K562 (cell line): ENCODE measurements at regions not wholly inside any gene's neighbourhood (a gene's known extent, or its start where the extent isn't known, plus 50 kb on each side); places are given as distances from the start of the nearest gene placed in this dataset.

ENCODE experiments used
- ATAC-seq: fragments of 200-7000 bp; cut with Tn5 transposase; 3 replicates; pipeline ENCODE4 v1.9.1; 2020; ENCODE audit warnings: moderate library complexity
- BruUV-seq: library from RNA; stranded (reverse); fragments of 400-500 nt; replicated peaks from 2 replicates; lab custom pipeline; 2021; lab: Mats Ljungman, UMichigan
- CTCF ChIA-PET: fragments of 300-600 bp; formaldehyde crosslinking; extraction: SDS; loops from one replicate; lab custom pipeline; 2021; ENCODE audit warnings: low intra/inter-chr PET ratio; lab: Yijun Ruan, JAX
- POLR2A ChIA-PET: fragments of 300-600, 350-650 bp; sonication (Branson Sonifier 250); formaldehyde crosslinking; extraction: SDS; loops from one replicate; lab custom pipeline; 2021; ENCODE audit warnings: antibody characterized with exemption, inconsistent platforms; lab: Yijun Ruan, JAX
- DNase-seq, 4 experiments: peaks; one replicate each; pipeline versions ENCODE4 v3.0.0 to v3.0.0-alpha.2; 2011 to 2018; ENCODE audit warnings: low spot score in 3 of 4, mixed read lengths in 3 of 4; ENCODE audit errors: extremely low read depth in 1 of 4
- FAIRE-seq: peaks from 2 replicates; lab custom pipeline; 2011; peaks lifted over from hg19 to GRCh38; lab: Jason Lieb, UNC
- H2AFZ ChIP-seq: 2 replicates; pipeline ENCODE4 v1.6.0; 2011; ENCODE audit warnings: low read depth, low read length, control low read depth, inconsistent platforms
- H3K27ac ChIP-seq: fragments of 200-600 bp; 3 replicates; pipeline ENCODE4 v1.8.0; 2011; ENCODE audit warnings: low read depth, mild to moderate bottlenecking, control low read depth, inconsistent platforms, low read length, moderate library complexity, mixed read lengths; ENCODE audit errors: extremely low read depth
- H3K27me3 ChIP-seq, 2 experiments: fragments of 300-600 bp in 1 of 2; 2 replicates in 1 of 2; 3 replicates in 1 of 2; pipeline versions ENCODE4 v1.6.0 to v1.8.0; 2011; ENCODE audit warnings: inconsistent platforms in 2 of 2, low read length in 2 of 2, mild to moderate bottlenecking in 1 of 2, mixed read lengths in 1 of 2, moderate library complexity in 1 of 2; ENCODE audit not compliant: control insufficient read depth in 2 of 2, insufficient read depth in 2 of 2
- H3K36me3 ChIP-seq: fragments of 300-600 bp; 3 replicates; pipeline ENCODE4 v1.8.0; 2011; ENCODE audit warnings: mild to moderate bottlenecking, low read length, inconsistent platforms; ENCODE audit not compliant: control insufficient read depth, insufficient read depth
- H3K4me1 ChIP-seq, 2 experiments: fragments of 200-600 bp in 1 of 2; replicated peaks in 1 of 2; 2 replicates in 1 of 2; 3 replicates in 1 of 2; pipeline versions ENCODE4 v1.5.1 to v1.8.0; 2011; ENCODE audit warnings: inconsistent platforms in 2 of 2, low read length in 2 of 2, mild to moderate bottlenecking in 1 of 2, mixed read lengths in 1 of 2, moderate library complexity in 1 of 2; ENCODE audit not compliant: control insufficient read depth in 2 of 2, insufficient read depth in 2 of 2
- H3K4me2 ChIP-seq: 2 replicates; pipeline ENCODE4 v1.6.1; 2011; ENCODE audit warnings: low read length, control low read depth, inconsistent platforms, mixed read lengths; ENCODE audit not compliant: insufficient read depth
- H3K4me3 ChIP-seq: fragments of 200-600 bp; sonication (generic), shearing (Covaris generic); 2 replicates; pipeline ENCODE4 v1.5.1; 2016; ENCODE audit warnings: control low read depth, inconsistent platforms
- H3K79me2 ChIP-seq: fragments of 200-600 bp; 3 replicates; pipeline ENCODE4 v1.8.0; 2011; ENCODE audit warnings: low read length, inconsistent platforms; ENCODE audit not compliant: control insufficient read depth, insufficient read depth
- H3K9ac ChIP-seq, 2 experiments: 2 replicates each; pipeline versions ENCODE4 v1.6.0 to v1.6.1; 2011; ENCODE audit warnings: low read depth in 2 of 2, low read length in 2 of 2, control low read depth in 1 of 2, inconsistent platforms in 1 of 2, mild to moderate bottlenecking in 1 of 2, mixed read lengths in 1 of 2; ENCODE audit not compliant: insufficient read depth in 1 of 2
- H3K9me1 ChIP-seq: one replicate; pipeline ENCODE4 v1.6.0; 2011; ENCODE audit warnings: inconsistent platforms, mild to moderate bottlenecking, low read length, moderate library complexity; ENCODE audit not compliant: control insufficient read depth, insufficient read depth
- H3K9me3 ChIP-seq: replicated peaks from 2 replicates; pipeline ENCODE4 v1.5.1; 2011; ENCODE audit warnings: low read depth, low read length, inconsistent platforms; ENCODE audit not compliant: control insufficient read depth, insufficient read depth
- H4K20me1 ChIP-seq: replicated peaks from 2 replicates; pipeline ENCODE4 v1.6.1; 2011; ENCODE audit warnings: low read length, inconsistent platforms, mixed read lengths; ENCODE audit not compliant: control insufficient read depth, insufficient read depth
- CEBPB ChIP-seq: fragments of 450-650 bp; IDR thresholded peaks from 2 replicates; pipeline ENCODE4 v1.6.1; 2016; ENCODE audit warnings: missing genetic modification characterization, missing compliant biosample characterization
- FUS ChIP-seq: fragments of 200-400 bp; formaldehyde crosslinking; optimal IDR thresholded peaks from 2 replicates; pipeline ENCODE3; 2017; ENCODE audit warnings: low read depth, low read length
- LARP7 ChIP-seq: fragments of 450-650 bp; IDR thresholded peaks from 2 replicates; pipeline ENCODE4 v1.6.1; 2016
- MEF2A ChIP-seq: IDR thresholded peaks from 2 replicates; pipeline ENCODE4 v1.6.1; 2011; ENCODE audit warnings: low read depth, mild to moderate bottlenecking, low read length, moderate library complexity; ENCODE audit not compliant: control insufficient read depth
- PML ChIP-seq: IDR thresholded peaks from 2 replicates; pipeline ENCODE4 v1.6.1; 2012; ENCODE audit warnings: low read length, inconsistent platforms
- RNF2 ChIP-seq: sonication (generic); IDR thresholded peaks from 2 replicates; pipeline ENCODE4 v1.6.1; 2016
- SMAD3 ChIP-seq: fragments of 450-650 bp; formaldehyde crosslinking; conservative IDR thresholded peaks from 2 replicates; pipeline ENCODE4 v1.4.0; 2020; ENCODE audit warnings: mild to moderate bottlenecking
- TAF15 ChIP-seq: fragments of 200-400 bp; formaldehyde crosslinking; IDR thresholded peaks from 2 replicates; pipeline ENCODE4 v1.6.1; 2017; ENCODE audit warnings: mild to moderate bottlenecking, low read depth, low read length, moderate library complexity
- ZC3H4 ChIP-seq: sonication (generic); formaldehyde crosslinking; IDR thresholded peaks from 2 replicates; pipeline ENCODE4 v1.9.0; 2021; ENCODE audit warnings: missing genetic modification reagents, borderline replicate concordance
- ZNF175 ChIP-seq: fragments of 200-800 bp; sonication (Bioruptor generic); IDR thresholded peaks from 2 replicates; pipeline ENCODE4 v1.6.1; 2016; ENCODE audit warnings: low read depth, mild to moderate bottlenecking, missing genetic modification characterization, missing compliant biosample characterization
- ZNF316 ChIP-seq: fragments of 450-650 bp; IDR thresholded peaks from 2 replicates; pipeline ENCODE4 v1.6.1; 2016
- WGBS: fragments of 100-300 bp; shearing (Covaris generic); methylation state at CpG from one replicate; pipeline ENCODE4 v1.1.6; 2016; ENCODE audit warnings: low coverage, mixed read lengths; ENCODE audit not compliant: insufficient coverage; ENCODE audit errors: missing lambda C conversion rate; 5-methylcytosine and 5-hydroxymethylcytosine counted together
- in situ Hi-C: fragments of 300-500 bp; cut with MboI; formaldehyde crosslinking; loops from 4 replicates; pipeline ENCODE4 v1.15.0; 2018; ENCODE audit warnings: inconsistent platforms, mixed read lengths
- intact Hi-C: fragments of 100-400 bp; cut with micrococcal nuclease; formaldehyde crosslinking; loops from 2 replicates; pipeline ENCODE4 v1.14.2; 2022

DNA sequence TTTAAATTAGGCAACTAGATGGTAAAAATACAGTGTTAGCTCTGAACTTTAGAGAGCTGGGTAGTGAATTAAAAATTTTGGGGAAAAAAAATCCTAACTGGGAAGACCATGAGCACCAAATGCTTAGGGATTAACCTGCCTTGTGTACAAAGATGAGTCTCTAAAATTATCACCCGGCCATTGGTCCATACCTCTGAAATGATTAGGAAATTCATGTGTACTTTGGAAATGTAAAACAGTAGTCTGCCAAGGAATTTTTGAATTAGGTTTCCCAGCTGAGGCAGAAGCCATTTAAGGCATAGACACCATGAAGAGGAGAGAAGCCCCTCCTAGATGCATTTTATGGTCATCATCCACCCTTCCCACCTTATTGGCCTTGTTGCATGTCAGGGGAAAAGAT, 670.5 kb upstream of the SALL1 start:
- BruUV-seq, result no TSS peak
- H3K9ac ChIP-seq, result no peak overlapping the region
- H3K27ac ChIP-seq, result no peak overlapping the region
- FAIRE-seq, result no peak
- no peaks in the 10 kb centered on the region for H3K27me3 ChIP-seq
- H3K9me3 ChIP-seq, result no peaks in the 10 kb centered on the region
- H3K4me2 ChIP-seq, result no peak overlapping the region
- TF ChIP-seq SMAD3 (CRISPR knock-in tag) (no peak), MEF2A (no peak), FUS (no peak), LARP7 (no peak), CEBPB (tag) (no peak), TAF15 (no peak), ZNF316 (no peak)
- CTCF ChIA-PET, result no interaction called here
- no peak for ATAC-seq
- 0% methylated on average over 1 of the region's 1 CpG for WGBS
- intact Hi-C loops (no loop called here), in situ Hi-C loops (no loop called here)
- no peaks in the 10 kb centered on the region for H3K36me3 ChIP-seq
- no peaks in the 10 kb centered on the region for H3K79me2 ChIP-seq
- POLR2A ChIA-PET, result no interaction called here
- H2AFZ ChIP-seq, result no peak overlapping the region
- no peak overlapping the region for H3K4me3 ChIP-seq
- no peaks in the 10 kb centered on the region for H3K4me1 ChIP-seq
- no peak for DNase-seq
- H3K9me1 ChIP-seq, result no peaks in the 10 kb centered on the region
- H4K20me1 ChIP-seq, result no peaks in the 10 kb centered on the region

DNA sequence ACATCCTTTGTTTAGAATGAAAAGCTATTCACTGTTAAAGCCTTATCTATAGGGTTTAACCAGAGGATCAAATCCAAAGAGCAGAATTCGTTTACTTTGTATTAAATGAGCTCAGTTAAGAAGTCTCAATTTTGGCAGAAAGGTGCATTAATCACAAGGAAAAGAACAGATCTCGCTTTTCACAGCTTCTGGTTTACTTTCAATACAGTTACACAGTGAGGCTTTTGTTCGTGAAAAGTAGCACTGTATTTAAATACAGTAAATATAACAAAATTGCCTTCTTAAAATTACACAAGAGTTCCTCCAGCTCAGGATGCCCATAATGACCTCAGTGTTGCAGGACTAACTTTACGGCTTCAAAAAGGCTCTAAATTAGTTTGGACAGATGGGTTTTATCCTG, 669.1 kb upstream of the SALL1 start:
- no peak overlapping the region for H3K9ac ChIP-seq
- no peaks in the 10 kb centered on the region for H3K9me1 ChIP-seq
- no peak for ATAC-seq
- POLR2A ChIA-PET, result no interaction called here
- no peak for TF ChIP-seq RNF2
- no peak for TF ChIP-seq PML
- no peak for TF ChIP-seq ZC3H4 (CRISPR knock-in tag)
- no peak for TF ChIP-seq ZNF175 (CRISPR knock-in tag)
- TF ChIP-seq, all 486 proteins: peak for 0
- Histone ChIP-seq H3K4me3 (no peak overlapping the region), H3K9me3 (no peaks in the 10 kb centered on the region), H2AFZ (no peak overlapping the region), H3K4me2 (no peak overlapping the region), H3K27ac (no peak overlapping the region), H3K79me2 (no peaks in the 10 kb centered on the region), H4K20me1 (no peaks in the 10 kb centered on the region), H3K36me3 (no peaks in the 10 kb centered on the region), H3K4me1 (no peaks in the 10 kb centered on the region), H3K27me3 (no peaks in the 10 kb centered on the region)
- WGBS, result 0% methylated on average over 4 of the region's 4 CpGs
- CTCF ChIA-PET, result no interaction called here
- BruUV-seq, result no TSS peak
- intact Hi-C loops (no loop called here), in situ Hi-C loops (no loop called here)
- DNase-seq (no peak), FAIRE-seq (no peak)
